HS-27A (cell line): ENCODE measurements at regions not wholly inside any gene's neighbourhood (a gene's known extent, or its start where the extent isn't known, plus 50 kb on each side); places are given as distances from the start of the nearest gene placed in this dataset.
"Not testable (repeated sequence)": the region's sequence is repeated elsewhere in the genome, so short reads cannot be mapped to it uniquely, and the experiment has no call there.

ENCODE experiments used
- DNase-seq: peaks from one replicate; pipeline ENCODE4 v3.0.0-alpha.2; 2012; ENCODE audit warnings: low read depth, missing footprints

- no peak for DNase-seq
These were observed 1132.5 kb downstream of the TUSC7 start for GRCh38 chr3:117842086-117842485.

- DNase-seq, result no peak
These were observed 1133.8 kb downstream of the TUSC7 start for GRCh38 chr3:117843356-117843755.

- DNase-seq, result no peak
These were observed 1135.1 kb downstream of the TUSC7 start for GRCh38 chr3:117844676-117845075.

- DNase-seq, result no peak
These were observed 1136.7 kb downstream of the TUSC7 start for GRCh38 chr3:117846238-117846637.

- DNase-seq, result no peak
These were observed 1139.0 kb downstream of the TUSC7 start for GRCh38 chr3:117848606-117849005.

GRCh38 chr3:117853923-117854668 is 1144.5 kb downstream of the TUSC7 start:
- DNase-seq, result no peak

- no peak for DNase-seq
These were observed 1146.8 kb downstream of the TUSC7 start for GRCh38 chr3:117856354-117856753.

GRCh38 chr3:117863146-117863545 is 1153.6 kb downstream of the TUSC7 start:
- DNase-seq, result no peak

GRCh38 chr3:117865338-117865737 is 1155.8 kb downstream of the TUSC7 start:
- no peak for DNase-seq

GRCh38 chr3:117868766-117869165 is 1159.2 kb downstream of the TUSC7 start:
- DNase-seq, result no peak

GRCh38 chr3:117871934-117872333 is 1162.4 kb downstream of the TUSC7 start:
- DNase-seq, result no peak

GRCh38 chr3:117872594-117873248 is 1161.9 kb downstream of the IGSF11 start:
- not testable (repeated sequence) for DNase-seq

- DNase-seq, result no peak
These were observed 1161.4 kb downstream of the IGSF11 start for GRCh38 chr3:117873249-117873600.

GRCh38 chr3:117874028-117874690 is 1160.5 kb downstream of the IGSF11 start:
- DNase-seq, result no peak

GRCh38 chr3:117874904-117875874 is 1159.5 kb downstream of the IGSF11 start:
- no peak for DNase-seq

- no peak for DNase-seq
These were observed 1158.8 kb downstream of the IGSF11 start for GRCh38 chr3:117875887-117876286.

- no peak for DNase-seq
These were observed 1154.0 kb downstream of the IGSF11 start for GRCh38 chr3:117880638-117881037.

GRCh38 chr3:117881210-117881609 is 1153.4 kb downstream of the IGSF11 start:
- no peak for DNase-seq

GRCh38 chr3:117885011-117885441 is 1149.6 kb downstream of the IGSF11 start:
- no peak for DNase-seq

GRCh38 chr3:117886147-117886546 is 1148.5 kb downstream of the IGSF11 start:
- no peak for DNase-seq

- no peak for DNase-seq
These were observed 1147.6 kb downstream of the IGSF11 start for GRCh38 chr3:117887031-117887430.

- no peak for DNase-seq
These were observed 1146.7 kb downstream of the IGSF11 start for GRCh38 chr3:117887901-117888300.
